Smooth muscle cell (in vitro differentiated cells): ENCODE measurements at regions not wholly inside any gene's neighbourhood (a gene's known extent, or its start where the extent isn't known, plus 50 kb on each side); places are given as distances from the start of the nearest gene placed in this dataset.

ENCODE experiments used
- DNase-seq: peaks from one replicate; lab custom pipeline; 2025; ENCODE audit not compliant: unreplicated experiment; lab: John Stamatoyannopoulos, UW
- H2AFZ ChIP-seq: fragments of 200-600 bp; sonication (generic); 2 replicates; pipeline ENCODE4 v1.6.0; 2016; ENCODE audit warnings: antibody characterized with exemption, low read depth, mild to moderate bottlenecking
- H3F3A ChIP-seq: fragments of 200-600 bp; sonication (generic); 2 replicates; pipeline ENCODE4 v1.6.0; 2017; ENCODE audit warnings: antibody characterized with exemption, low read depth
- H3K27ac ChIP-seq: fragments of 200-600 bp; sonication (generic); 2 replicates; pipeline ENCODE4 v1.5.1; 2016; ENCODE audit warnings: low read depth, mild to moderate bottlenecking
- H3K27me3 ChIP-seq: fragments of 200-600 bp; sonication (generic); 2 replicates; pipeline ENCODE4 v1.6.1; 2016; ENCODE audit warnings: low read depth, mild to moderate bottlenecking
- H3K36me3 ChIP-seq: fragments of 200-600 bp; sonication (generic); 2 replicates; pipeline ENCODE4 v1.5.1; 2016; ENCODE audit warnings: low read depth
- H3K4me1 ChIP-seq: fragments of 200-600 bp; sonication (generic); 2 replicates; pipeline ENCODE4 v1.5.1; 2016; ENCODE audit warnings: low read depth
- H3K4me2 ChIP-seq: fragments of 200-600 bp; sonication (generic); 2 replicates; pipeline ENCODE4 v1.6.0; 2016; ENCODE audit warnings: mild to moderate bottlenecking
- H3K4me3 ChIP-seq: fragments of 200-600 bp; sonication (generic); 2 replicates; pipeline ENCODE4 v1.5.1; 2016; ENCODE audit warnings: mild to moderate bottlenecking
- H3K79me2 ChIP-seq: fragments of 200-600 bp; sonication (generic); 2 replicates; pipeline ENCODE4 v1.6.0; 2016; ENCODE audit warnings: low read depth, mild to moderate bottlenecking
- H3K9ac ChIP-seq: fragments of 200-600 bp; sonication (generic); 2 replicates; pipeline ENCODE4 v1.6.0; 2016; ENCODE audit warnings: low read depth
- H3K9me3 ChIP-seq: fragments of 200-600 bp; sonication (generic); replicated peaks from 2 replicates; pipeline ENCODE4 v1.5.1; 2016; ENCODE audit warnings: low read depth
- H4K20me1 ChIP-seq: fragments of 200-600 bp; sonication (generic); 2 replicates; pipeline ENCODE4 v1.6.0; 2016; ENCODE audit warnings: low read depth
- whole genome bisulfite sequencing: methylation state at CpG from one replicate; pipeline ENCODE4 v1.1.7; 2016; ENCODE audit warnings: low lambda C conversion rate; 5-methylcytosine and 5-hydroxymethylcytosine counted together
- TF ChIP-seq, protein P1 (sequence below): fragments of 200-600 bp; sonication (generic); IDR thresholded peaks from 2 replicates; pipeline ENCODE4 v1.5.1; 2017; ENCODE audit warnings: borderline replicate concordance, mild to moderate bottlenecking, antibody characterized with exemption; ENCODE audit not compliant: insufficient read depth, poor library complexity, severe bottlenecking

DNA sequence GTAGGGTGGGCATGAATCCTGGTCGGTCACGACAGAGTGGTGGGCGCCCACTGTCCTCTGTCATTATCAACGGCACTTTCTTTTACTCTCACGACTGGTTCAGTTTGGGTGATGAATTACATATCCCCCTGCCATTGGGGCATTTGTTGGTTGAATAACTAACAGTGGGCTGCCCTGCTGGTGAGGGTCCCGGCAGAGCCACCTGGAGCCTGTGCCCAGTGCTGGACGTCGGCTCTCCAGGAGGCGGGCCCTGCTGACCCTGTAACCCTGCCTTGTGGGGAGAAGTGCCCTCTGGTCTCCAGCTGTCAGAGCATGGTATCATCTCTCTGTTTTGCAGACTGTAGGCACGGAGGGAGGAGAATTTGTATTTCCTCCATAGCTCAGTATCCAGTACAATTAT lies 199.1 kb downstream of the GLRX3 start:
- no peak overlapping the region for H3K4me3 ChIP-seq

DNA sequence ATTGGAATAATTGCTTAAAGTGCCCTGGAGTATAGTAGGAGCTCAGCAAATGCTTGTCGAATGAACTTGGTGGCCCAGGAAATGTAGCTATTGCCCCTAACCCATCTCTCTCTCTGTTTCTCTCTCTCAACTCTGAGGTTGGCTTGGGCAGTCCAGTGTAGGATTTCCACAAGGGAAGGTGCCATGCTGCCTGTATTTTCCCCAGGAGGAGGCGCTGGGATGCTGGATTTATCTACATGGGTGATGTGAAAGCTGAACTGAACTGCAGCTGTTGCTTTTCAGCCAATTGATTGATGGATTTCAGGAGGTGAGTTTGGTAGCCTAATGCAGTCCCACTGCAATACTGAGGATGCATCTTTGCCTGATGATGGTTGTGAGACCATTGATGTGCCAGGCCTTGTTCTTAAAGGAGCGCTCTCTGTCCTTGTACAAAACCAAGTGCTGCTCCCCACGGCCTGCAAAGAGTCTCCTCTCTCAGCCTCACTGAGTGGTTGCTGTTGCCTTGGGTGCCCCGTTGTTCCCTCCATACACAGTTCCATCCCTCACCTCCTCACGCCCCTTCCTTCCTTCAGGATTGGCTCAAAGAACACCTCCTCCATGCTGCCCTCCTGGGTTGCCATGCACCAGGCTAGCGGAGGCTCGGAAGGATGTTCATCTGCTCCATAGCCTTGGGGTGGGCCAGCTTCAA lies 200.6 kb downstream of the GLRX3 start:
- no peak overlapping the region for H2AFZ ChIP-seq
- H4K20me1 ChIP-seq = no peaks in the 10 kb centered on the region
- no peaks in the 10 kb centered on the region for H3K79me2 ChIP-seq
- H3K27ac ChIP-seq = no peak overlapping the region
- no peaks in the 10 kb centered on the region for H3K27me3 ChIP-seq
- no peak overlapping the region for H3K4me3 ChIP-seq
- TF ChIP-seq, protein P1, sequence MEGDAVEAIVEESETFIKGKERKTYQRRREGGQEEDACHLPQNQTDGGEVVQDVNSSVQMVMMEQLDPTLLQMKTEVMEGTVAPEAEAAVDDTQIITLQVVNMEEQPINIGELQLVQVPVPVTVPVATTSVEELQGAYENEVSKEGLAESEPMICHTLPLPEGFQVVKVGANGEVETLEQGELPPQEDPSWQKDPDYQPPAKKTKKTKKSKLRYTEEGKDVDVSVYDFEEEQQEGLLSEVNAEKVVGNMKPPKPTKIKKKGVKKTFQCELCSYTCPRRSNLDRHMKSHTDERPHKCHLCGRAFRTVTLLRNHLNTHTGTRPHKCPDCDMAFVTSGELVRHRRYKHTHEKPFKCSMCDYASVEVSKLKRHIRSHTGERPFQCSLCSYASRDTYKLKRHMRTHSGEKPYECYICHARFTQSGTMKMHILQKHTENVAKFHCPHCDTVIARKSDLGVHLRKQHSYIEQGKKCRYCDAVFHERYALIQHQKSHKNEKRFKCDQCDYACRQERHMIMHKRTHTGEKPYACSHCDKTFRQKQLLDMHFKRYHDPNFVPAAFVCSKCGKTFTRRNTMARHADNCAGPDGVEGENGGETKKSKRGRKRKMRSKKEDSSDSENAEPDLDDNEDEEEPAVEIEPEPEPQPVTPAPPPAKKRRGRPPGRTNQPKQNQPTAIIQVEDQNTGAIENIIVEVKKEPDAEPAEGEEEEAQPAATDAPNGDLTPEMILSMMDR = no peak
- WGBS = 72% methylated on average over 7 of the region's 8 CpGs
- no peak for DNase-seq
- H3K36me3 ChIP-seq = no peaks in the 10 kb centered on the region
- H3K4me1 ChIP-seq = no peaks in the 10 kb centered on the region
- H3K9me3 ChIP-seq = no peaks in the 10 kb centered on the region
- H3K9ac ChIP-seq = no peak overlapping the region
- H3K4me2 ChIP-seq = no peak overlapping the region
- H3F3A ChIP-seq = no peaks in the 10 kb centered on the region

More for the DNA sequence above, 199.1 kb downstream of the GLRX3 start:
- H3K27ac ChIP-seq = no peak overlapping the region
- H3K4me2 ChIP-seq = no peak overlapping the region
- DNase-seq = no peak
- no peaks in the 10 kb centered on the region for H3F3A ChIP-seq
- 84% methylated on average over 10 of the region's 10 CpGs for WGBS
- no peaks in the 10 kb centered on the region for H4K20me1 ChIP-seq
- H3K9ac ChIP-seq = no peak overlapping the region
- H3K9me3 ChIP-seq = no peaks in the 10 kb centered on the region
- no peaks in the 10 kb centered on the region for H3K27me3 ChIP-seq
- no peaks in the 10 kb centered on the region for H3K36me3 ChIP-seq
- no peaks in the 10 kb centered on the region for H3K4me1 ChIP-seq
- TF ChIP-seq, protein P1 = no peak
- no peak overlapping the region for H2AFZ ChIP-seq
- no peaks in the 10 kb centered on the region for H3K79me2 ChIP-seq

DNA sequence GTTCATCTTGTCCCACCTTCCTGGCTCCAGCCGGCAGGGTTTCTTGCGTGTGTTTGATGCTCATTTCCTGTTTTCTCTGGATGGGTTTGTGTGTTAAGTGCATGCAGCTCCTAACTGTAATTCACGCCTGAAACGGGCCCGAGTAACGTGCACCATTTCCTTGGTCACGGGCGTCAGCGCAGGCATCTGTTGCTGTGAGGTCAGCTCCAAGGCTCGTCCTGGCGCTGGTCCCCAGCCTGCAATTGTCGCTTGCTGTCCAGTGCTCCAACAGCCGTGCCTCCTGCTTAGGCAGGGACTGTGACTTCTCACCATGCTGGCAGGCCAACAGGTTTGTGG lies 201.1 kb downstream of the GLRX3 start:
- Histone ChIP-seq H2AFZ (no peak overlapping the region), H3K27ac (no peak overlapping the region), H3K9ac (no peak overlapping the region), H4K20me1 (no peaks in the 10 kb centered on the region), H3F3A (no peaks in the 10 kb centered on the region), H3K4me3 (no peak overlapping the region), H3K4me2 (no peak overlapping the region), H3K36me3 (no peaks in the 10 kb centered on the region), H3K27me3 (no peaks in the 10 kb centered on the region), H3K79me2 (no peaks in the 10 kb centered on the region), H3K4me1 (no peaks in the 10 kb centered on the region), H3K9me3 (no peaks in the 10 kb centered on the region)
- TF ChIP-seq, protein P1 = no peak
- no peak for DNase-seq
- 90% methylated on average over 13 of the region's 13 CpGs for WGBS
